Sigmoid colon (tissue), 4 donors: ENCODE measurements at regions not wholly inside any gene's neighbourhood (a gene's known extent, or its start where the extent isn't known, plus 50 kb on each side); places are given as distances from the start of the nearest gene placed in this dataset.
"Not testable (repeated sequence)": the region's sequence is repeated elsewhere in the genome, so short reads cannot be mapped to it uniquely, and the experiment has no call there.

Experiments used
- CTCF ChIP-seq, 4 experiments: fragments of 450-650 bp in 3 of 4; fragments of 200-600 bp in 1 of 4; IDR thresholded peaks; one replicate each; pipeline ENCODE4 v1.5.1; 2016 to 2019; ENCODE audit warnings: antibody characterized with exemption in 4 of 4, mild to moderate bottlenecking in 3 of 4, moderate library complexity in 2 of 4
- EP300 ChIP-seq, 4 donors: sonication (generic); formaldehyde crosslinking; IDR thresholded peaks; one replicate each; pipeline ENCODE4 v1.6.1; 2017; ENCODE audit warnings: antibody characterized with exemption in 4 of 4
- POLR2A ChIP-seq, 2 donors: fragments of 450-650 bp; IDR thresholded peaks; one replicate each; pipeline ENCODE4 v1.6.1; 2016; ENCODE audit warnings: antibody characterized with exemption in 2 of 2, mild to moderate bottlenecking in 2 of 2, moderate library complexity in 2 of 2
- POLR2AphosphoS5 ChIP-seq, 4 donors: sonication (generic); formaldehyde crosslinking; IDR thresholded peaks; one replicate each; pipeline ENCODE4 v1.6.1; 2017; ENCODE audit warnings: antibody characterized with exemption in 4 of 4

- TF ChIP-seq CTCF, POLR2A, EP300, POLR2AphosphoS5 (IDR thresholded peaks at IDR 0.05): not testable (repeated sequence)
These were observed 94.0 kb upstream of the NIPBL start for GRCh38 chr5:36782612-36783011.
